Activated CD4-positive, alpha-beta T cell treated with anti-CD3 and anti-CD28 coated beads for 36 hours (primary cell): ENCODE measurements at regions not wholly inside any gene's neighbourhood (a gene's known extent, or its start where the extent isn't known, plus 50 kb on each side); places are given as distances from the start of the nearest gene placed in this dataset.

Experiments used
- ATAC-seq: fragments of 200-7000 bp; cut with Tn5 transposase; one replicate; pipeline ENCODE4 v1.10.0; 2021; ENCODE audit warnings: mild to moderate bottlenecking, moderate library complexity
- CTCF ChIA-PET: fragments of 350-600 bp; sonication (Branson Sonifier 250); formaldehyde crosslinking; loops from one replicate; lab custom pipeline; 2021; ENCODE audit warnings: antibody characterized with exemption; lab: Charles Lee
- POLR2A ChIA-PET: fragments of 350-600 bp; sonication (Branson Sonifier 250); formaldehyde crosslinking; loops from one replicate; lab custom pipeline; 2021; ENCODE audit warnings: antibody characterized with exemption, inconsistent platforms; lab: Charles Lee
- DNase-seq: peaks from one replicate; pipeline ENCODE4 v3.0.0-alpha.2; 2020
- H3K27ac Mint-ChIP-seq: one replicate; pipeline ENCODE4 v1.8.0; 2021; ENCODE audit warnings: mixed read lengths
- H3K27me3 Mint-ChIP-seq: one replicate; pipeline ENCODE4 v1.8.0; 2021; ENCODE audit warnings: mixed read lengths
- H3K36me3 Mint-ChIP-seq: one replicate; pipeline ENCODE4 v1.8.0; 2021; ENCODE audit warnings: low read depth, mixed read lengths
- H3K4me1 Mint-ChIP-seq: one replicate; pipeline ENCODE4 v1.8.0; 2021; ENCODE audit warnings: mixed read lengths
- H3K4me3 Mint-ChIP-seq: one replicate; pipeline ENCODE4 v1.8.0; 2021; ENCODE audit warnings: mild to moderate bottlenecking, moderate library complexity, mixed read lengths
- H3K9me3 Mint-ChIP-seq: one replicate; pipeline ENCODE4 v1.8.0; 2021; ENCODE audit warnings: low read depth, mixed read lengths
- intact Hi-C, 2 experiments: fragments of 100-400 bp; cut with DNase I in 1 of 2; cut with micrococcal nuclease in 1 of 2; formaldehyde crosslinking; loops; one replicate each; pipeline versions ENCODE4 v1.14.2 to v1.15.1; 2022 to 2024; cut with DNase I, micrococcal nuclease

DNA sequence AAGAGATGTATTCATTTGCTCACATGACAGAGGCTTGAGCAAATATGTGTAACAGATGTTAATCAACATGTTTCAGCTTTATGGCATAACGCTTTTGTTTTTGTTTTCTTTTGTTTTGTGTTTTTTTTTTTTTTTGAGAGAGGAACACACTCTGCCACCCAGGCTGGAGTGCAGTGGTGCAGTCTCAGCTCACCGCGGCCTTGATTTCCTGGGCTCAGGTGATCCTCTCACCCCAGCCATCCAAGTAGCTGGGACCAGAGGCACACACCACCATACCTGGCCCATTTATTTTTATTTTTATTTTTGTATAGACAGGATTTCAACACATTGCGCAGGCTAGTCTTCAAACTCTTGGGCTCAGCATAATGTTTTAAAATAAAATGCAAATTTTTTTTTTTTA is 1504.4 kb upstream of the CADM2 start:
- Mint-ChIP-seq H3K4me1 (no peaks in the 10 kb centered on the region), H3K36me3 (no peaks in the 10 kb centered on the region), H3K4me3 (no peak overlapping the region), H3K27ac (no peak overlapping the region), H3K9me3 (no peaks in the 10 kb centered on the region), H3K27me3 (no peaks in the 10 kb centered on the region)
- POLR2A ChIA-PET = no interaction called here
- ATAC-seq (no peak), DNase-seq (no peak)
- CTCF ChIA-PET = no interaction called here
- intact Hi-C loops = no loop called here

DNA sequence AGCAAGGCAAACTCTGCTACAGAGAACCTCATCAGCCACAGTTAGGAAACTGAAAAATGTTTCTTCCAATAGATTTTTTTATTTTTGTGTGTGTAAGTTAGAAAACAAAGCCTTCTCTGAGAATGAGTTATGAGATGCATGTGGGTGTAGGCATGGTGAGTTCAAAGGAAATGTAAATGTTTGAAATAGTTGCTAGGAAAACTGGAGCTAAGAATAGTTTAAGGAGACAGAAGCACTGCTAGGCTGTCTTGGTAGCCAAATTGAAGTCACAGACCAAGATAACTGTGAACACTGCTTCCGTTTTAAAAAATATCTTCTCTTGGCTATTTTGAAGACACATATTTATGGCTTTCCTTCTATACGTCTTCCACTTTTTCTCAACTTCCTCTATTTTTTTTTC is 1501.2 kb upstream of the CADM2 start:
- no peak for ATAC-seq

DNA sequence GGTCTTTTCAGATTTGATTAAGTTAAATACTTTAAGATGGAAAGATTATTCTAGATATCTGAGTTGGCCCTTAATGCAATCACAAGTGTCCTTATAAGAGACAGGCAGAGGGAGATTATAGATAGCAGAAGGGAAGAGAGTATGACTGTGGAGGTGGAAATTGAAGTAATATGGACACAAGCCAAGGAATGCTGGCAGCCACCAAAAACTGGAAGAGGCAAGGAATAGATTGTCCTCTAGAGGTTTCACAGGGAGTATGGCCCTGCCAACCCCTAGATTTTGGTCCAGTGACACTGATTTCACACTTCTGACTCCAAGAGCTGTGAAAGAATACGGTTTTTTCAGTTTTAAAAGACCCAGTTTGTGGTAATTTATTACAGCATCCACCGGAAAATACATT is 1498.7 kb upstream of the CADM2 start:
- Mint-ChIP-seq H3K27ac (no peak overlapping the region), H3K4me1 (no peaks in the 10 kb centered on the region), H3K27me3 (no peaks in the 10 kb centered on the region), H3K9me3 (no peaks in the 10 kb centered on the region), H3K36me3 (no peaks in the 10 kb centered on the region), H3K4me3 (no peak overlapping the region)
- ChIA-PET CTCF (no interaction called here), POLR2A (no interaction called here)
- intact Hi-C loops = no loop called here
- ATAC-seq (no peak), DNase-seq (no peak)

More for the DNA sequence above, 1501.2 kb upstream of the CADM2 start:
- CTCF ChIA-PET = no interaction called here
- POLR2A ChIA-PET = no interaction called here
- Mint-ChIP-seq H3K9me3 (no peaks in the 10 kb centered on the region), H3K4me1 (no peaks in the 10 kb centered on the region), H3K4me3 (no peak overlapping the region), H3K27me3 (no peaks in the 10 kb centered on the region), H3K27ac (no peak overlapping the region), H3K36me3 (no peaks in the 10 kb centered on the region)
- intact Hi-C loops = no loop called here
- DNase-seq = no peak

DNA sequence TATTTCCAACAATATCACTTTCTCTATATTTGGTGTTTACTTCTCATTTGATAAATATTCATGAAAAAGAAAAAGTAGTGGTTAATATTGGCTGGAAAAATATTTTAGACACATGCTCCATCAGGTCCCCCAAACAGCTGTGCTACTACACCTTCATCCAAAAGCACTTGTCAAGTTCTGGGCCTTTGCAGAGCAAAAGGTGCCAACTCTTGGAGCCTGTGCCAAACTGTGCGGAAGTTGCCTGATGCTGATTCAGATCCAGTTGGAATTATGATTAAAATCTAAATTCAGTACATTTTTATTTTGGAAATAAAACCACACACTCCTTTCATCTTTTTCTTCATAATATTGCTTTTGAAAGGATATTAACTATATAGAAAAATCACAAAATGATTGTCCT is 1497.4 kb upstream of the CADM2 start:
- H3K4me1 Mint-ChIP-seq = no peaks in the 10 kb centered on the region
- ChIA-PET CTCF (interaction anchor here (0.6 to 0.7 kb wide), 2 partner anchors 348 to 644 kb away, joined by 3 read pairs; no protein-coding TSS in a partner anchor), POLR2A (no interaction called here)
- ATAC-seq = no peak
- no peaks in the 10 kb centered on the region for H3K36me3 Mint-ChIP-seq
- no peak overlapping the region for H3K27ac Mint-ChIP-seq
- intact Hi-C loops = no loop called here
- no peak for DNase-seq
- H3K4me3 Mint-ChIP-seq = no peak overlapping the region
- H3K9me3 Mint-ChIP-seq = no peaks in the 10 kb centered on the region
- no peaks in the 10 kb centered on the region for H3K27me3 Mint-ChIP-seq

DNA sequence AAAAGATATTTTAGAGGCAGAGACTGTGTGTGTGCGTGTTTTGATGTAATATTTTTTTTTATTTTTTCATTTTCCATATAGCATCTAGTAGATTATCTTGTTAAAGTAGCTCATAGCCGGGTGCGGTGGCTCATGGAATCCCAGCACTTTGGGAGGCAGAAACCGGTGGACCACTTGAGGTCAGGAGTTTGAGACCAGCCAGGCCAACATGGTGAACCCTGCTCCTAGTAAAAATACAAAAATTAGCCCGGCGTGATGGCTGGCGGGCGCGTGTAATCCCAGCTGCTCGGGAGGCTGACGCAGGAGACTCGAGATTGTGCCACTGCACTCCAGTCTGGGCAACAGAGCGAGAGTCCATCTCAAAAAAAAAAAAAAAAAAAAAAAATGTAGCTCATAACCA is 1481.2 kb upstream of the CADM2 start:
- ATAC-seq (no peak), DNase-seq (no peak)
- Mint-ChIP-seq H3K9me3 (peaks cover 4% of the 10 kb centered on the region), H3K4me1 (no peaks in the 10 kb centered on the region), H3K36me3 (no peaks in the 10 kb centered on the region), H3K4me3 (no peak overlapping the region), H3K27me3 (no peaks in the 10 kb centered on the region), H3K27ac (no peak overlapping the region)
- intact Hi-C loops = no loop called here
- POLR2A ChIA-PET = interaction anchor here (0.7 kb wide), 1 partner anchor 51 kb away, joined by 3 read pairs; no protein-coding TSS in a partner anchor
- CTCF ChIA-PET = no interaction called here

DNA sequence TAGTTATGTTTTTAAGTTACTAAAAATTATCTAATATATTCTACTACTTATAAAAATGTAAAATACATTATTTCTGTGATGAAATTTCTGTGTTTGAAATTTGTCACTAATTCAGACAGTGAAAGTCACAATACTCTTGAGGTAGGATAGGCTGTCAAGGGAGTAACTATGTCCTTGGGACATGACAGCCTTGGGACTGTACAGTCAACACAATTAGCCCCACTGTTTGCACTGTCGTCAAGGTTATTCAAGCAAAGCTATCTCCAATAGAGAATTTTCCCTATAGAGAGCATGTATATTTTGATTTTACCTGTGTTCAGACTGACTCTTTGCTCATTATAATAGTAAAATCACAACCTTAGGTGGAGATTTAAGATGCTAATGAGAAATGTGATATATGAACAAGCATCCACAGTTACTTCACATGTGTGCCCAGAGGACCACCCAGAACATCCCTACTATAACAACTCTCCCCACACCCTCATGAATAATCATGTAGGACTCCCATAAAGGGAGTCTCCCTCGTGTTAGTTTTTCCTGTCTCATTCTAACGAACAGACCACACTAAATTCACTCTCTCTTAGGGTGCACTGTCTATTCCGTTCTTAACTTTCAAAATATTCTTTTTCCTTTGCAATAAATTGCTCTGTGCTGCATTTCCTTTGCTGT is 1476.3 kb upstream of the CADM2 start:
- ATAC-seq (no peak), DNase-seq (no peak)
- CTCF ChIA-PET = no interaction called here
- Mint-ChIP-seq H3K36me3 (no peaks in the 10 kb centered on the region), H3K4me1 (no peaks in the 10 kb centered on the region), H3K9me3 (peaks cover 2% of the 10 kb centered on the region), H3K4me3 (no peak overlapping the region), H3K27ac (no peak overlapping the region), H3K27me3 (no peaks in the 10 kb centered on the region)
- POLR2A ChIA-PET = no interaction called here
- intact Hi-C loops = no loop called here

DNA sequence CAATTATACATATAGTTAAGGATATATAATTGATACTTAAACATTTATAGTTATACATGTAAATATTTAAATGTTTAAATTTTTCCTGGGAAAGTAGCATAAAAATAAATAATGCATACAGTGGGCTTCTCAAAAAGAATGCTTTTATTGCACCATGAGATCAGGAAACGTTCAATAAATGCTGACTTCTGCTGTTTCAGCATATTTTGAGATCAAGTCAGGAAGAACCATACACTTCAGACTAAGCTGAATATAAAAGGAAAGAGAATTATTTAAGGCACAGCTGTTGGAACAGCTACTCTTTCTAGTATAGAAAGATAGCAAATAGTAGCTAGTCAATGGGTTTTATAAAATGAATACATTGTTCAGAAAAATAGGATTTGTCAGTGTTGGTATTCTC is 1462.3 kb upstream of the CADM2 start:
- no peak overlapping the region for H3K4me3 Mint-ChIP-seq
- POLR2A ChIA-PET = no interaction called here
- no peaks in the 10 kb centered on the region for H3K36me3 Mint-ChIP-seq
- no peak overlapping the region for H3K27ac Mint-ChIP-seq
- DNase-seq = no peak
- CTCF ChIA-PET = no interaction called here
- no peak for ATAC-seq
- no peaks in the 10 kb centered on the region for H3K27me3 Mint-ChIP-seq
- intact Hi-C loops = no loop called here
- H3K9me3 Mint-ChIP-seq = peaks cover 6% of the 10 kb centered on the region
- H3K4me1 Mint-ChIP-seq = no peaks in the 10 kb centered on the region

DNA sequence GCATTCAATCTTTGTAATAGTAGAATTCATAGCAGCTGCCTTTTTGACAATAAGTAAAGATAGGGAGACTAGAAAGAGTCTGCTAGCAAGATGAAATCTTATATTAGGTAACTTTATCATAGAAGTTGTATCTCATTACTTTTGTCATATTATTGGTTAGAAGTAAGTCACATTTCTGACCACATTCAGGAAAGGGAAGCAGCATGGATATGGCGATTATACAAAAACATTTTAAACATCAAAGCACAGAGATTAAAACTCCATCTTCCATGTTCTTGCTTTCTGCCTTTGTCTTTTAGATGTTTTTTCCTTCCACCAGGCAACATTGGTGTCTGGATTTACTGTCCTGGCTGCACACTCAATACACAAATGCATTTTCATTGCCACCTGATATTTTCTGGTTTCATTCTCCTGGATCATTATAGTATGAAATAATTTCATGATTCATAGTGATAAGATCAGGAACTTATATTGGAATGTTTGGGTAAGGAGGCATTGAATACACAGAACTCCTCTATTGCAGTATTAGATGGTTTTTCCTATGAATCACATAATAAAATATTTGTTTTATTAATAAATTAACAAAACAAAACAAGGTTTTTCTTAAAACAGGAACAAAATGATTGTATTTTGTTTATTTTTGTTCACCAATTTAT is 1460.3 kb upstream of the CADM2 start:
- ChIA-PET CTCF (no interaction called here), POLR2A (no interaction called here)
- Mint-ChIP-seq H3K4me1 (no peaks in the 10 kb centered on the region), H3K4me3 (no peak overlapping the region), H3K36me3 (no peaks in the 10 kb centered on the region), H3K27me3 (no peaks in the 10 kb centered on the region), H3K27ac (no peak overlapping the region), H3K9me3 (peaks cover 6% of the 10 kb centered on the region)
- intact Hi-C loops = no loop called here
- DNase-seq (no peak), ATAC-seq (no peak)

DNA sequence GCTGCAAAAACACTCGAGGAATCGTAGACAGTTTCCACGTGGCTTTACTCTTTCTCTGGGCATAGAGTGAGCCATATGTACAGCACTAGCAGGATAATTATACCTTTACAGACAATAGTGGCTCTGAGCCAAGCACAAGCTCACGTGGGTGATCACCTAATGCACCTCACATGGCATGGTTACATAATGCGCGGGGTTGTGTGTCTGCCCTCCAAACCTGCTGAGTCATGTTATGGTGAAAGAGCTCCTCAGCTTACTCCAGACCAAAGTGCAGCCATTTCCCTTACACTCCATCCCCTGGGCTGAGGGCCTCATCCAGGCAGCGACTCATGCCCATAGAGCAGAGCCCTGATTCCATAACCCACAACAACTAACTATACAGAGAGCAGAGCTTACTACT is 1458.4 kb upstream of the CADM2 start:
- POLR2A ChIA-PET = no interaction called here
- Mint-ChIP-seq H3K27ac (no peak overlapping the region), H3K36me3 (no peaks in the 10 kb centered on the region), H3K9me3 (no peaks in the 10 kb centered on the region), H3K4me3 (no peak overlapping the region), H3K4me1 (no peaks in the 10 kb centered on the region), H3K27me3 (no peaks in the 10 kb centered on the region)
- ATAC-seq = no peak
- CTCF ChIA-PET = no interaction called here
- intact Hi-C loops = no loop called here
- no peak for DNase-seq

DNA sequence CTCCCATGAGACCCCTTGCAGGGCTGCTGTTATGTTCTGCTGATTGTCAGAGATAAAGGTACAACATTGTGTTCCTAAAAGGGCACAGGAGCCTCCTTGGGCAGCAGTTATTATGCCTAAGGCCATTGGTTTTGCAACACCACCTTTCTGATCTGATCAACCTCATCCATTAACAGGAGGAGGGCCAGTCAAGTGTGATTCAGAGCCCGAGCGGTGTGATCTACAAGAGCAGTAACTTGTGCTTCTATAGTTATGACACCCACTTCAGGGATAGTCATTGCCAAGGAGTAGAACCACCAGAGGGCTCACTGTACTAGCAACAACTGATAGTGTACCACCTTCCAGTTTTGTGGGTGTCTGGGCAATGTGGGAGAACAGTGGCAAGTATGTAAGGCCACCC is 1457.9 kb upstream of the CADM2 start:
- no peaks in the 10 kb centered on the region for H3K36me3 Mint-ChIP-seq
- ATAC-seq = no peak
- H3K4me3 Mint-ChIP-seq = no peak overlapping the region
- H3K9me3 Mint-ChIP-seq = peaks cover 1% of the 10 kb centered on the region
- H3K27ac Mint-ChIP-seq = no peak overlapping the region
- ChIA-PET CTCF (no interaction called here), POLR2A (no interaction called here)
- intact Hi-C loops = no loop called here
- DNase-seq = no peak
- H3K27me3 Mint-ChIP-seq = no peaks in the 10 kb centered on the region
- H3K4me1 Mint-ChIP-seq = no peaks in the 10 kb centered on the region

DNA sequence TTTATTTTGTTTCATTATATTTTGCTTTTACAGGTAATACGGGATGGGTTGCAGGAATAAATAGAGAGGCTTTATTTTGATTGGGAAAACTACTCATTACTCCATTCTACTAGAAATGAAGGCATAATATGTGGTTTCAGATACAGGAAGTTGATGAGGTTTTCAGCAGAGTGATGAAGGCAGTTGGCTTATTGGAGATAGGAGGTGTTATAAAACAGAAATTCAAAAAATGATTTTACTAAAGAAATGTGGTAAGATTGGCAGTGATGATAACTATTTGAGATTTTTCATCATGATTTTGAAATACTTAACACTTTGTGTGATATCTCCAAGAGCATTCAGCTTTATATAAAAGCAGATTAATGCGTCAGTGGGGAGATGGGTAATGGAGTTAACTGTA is 1445.7 kb upstream of the CADM2 start:
- no peak overlapping the region for H3K27ac Mint-ChIP-seq
- ChIA-PET POLR2A (no interaction called here), CTCF (no interaction called here)
- no peaks in the 10 kb centered on the region for H3K4me1 Mint-ChIP-seq
- intact Hi-C loops = no loop called here
- no peak overlapping the region for H3K4me3 Mint-ChIP-seq
- no peaks in the 10 kb centered on the region for H3K36me3 Mint-ChIP-seq
- peaks cover 7% of the 10 kb centered on the region for H3K9me3 Mint-ChIP-seq
- DNase-seq = no peak
- no peak for ATAC-seq
- no peaks in the 10 kb centered on the region for H3K27me3 Mint-ChIP-seq

DNA sequence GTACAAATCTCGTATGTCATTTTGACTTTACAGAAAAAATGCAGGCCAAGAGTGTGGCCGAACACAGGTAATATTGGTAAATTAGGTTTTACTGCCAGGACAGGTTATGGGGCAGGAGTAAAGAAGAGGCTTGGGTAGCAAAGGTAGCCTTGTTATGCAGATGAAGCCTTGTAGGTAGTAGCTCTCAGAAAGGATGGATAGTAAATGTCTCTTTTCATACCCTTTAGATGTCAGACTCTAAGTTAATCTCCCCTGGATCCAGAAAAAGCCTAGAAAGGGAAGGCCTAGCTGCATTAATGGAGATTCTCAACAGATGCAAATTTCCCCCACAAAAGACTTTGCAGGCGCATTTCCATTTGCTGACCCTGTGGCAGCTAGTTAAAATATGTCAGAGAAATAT is 1445.1 kb upstream of the CADM2 start:
- peaks cover 7% of the 10 kb centered on the region for H3K9me3 Mint-ChIP-seq
- H3K4me3 Mint-ChIP-seq = no peak overlapping the region
- DNase-seq = no peak
- H3K36me3 Mint-ChIP-seq = no peaks in the 10 kb centered on the region
- intact Hi-C loops = no loop called here
- CTCF ChIA-PET = no interaction called here
- no peak for ATAC-seq
- H3K27me3 Mint-ChIP-seq = no peaks in the 10 kb centered on the region
- no peaks in the 10 kb centered on the region for H3K4me1 Mint-ChIP-seq
- H3K27ac Mint-ChIP-seq = no peak overlapping the region
- POLR2A ChIA-PET = no interaction called here
